IMR-90 (cell line): ENCODE measurements at regions not wholly inside any gene's neighbourhood (a gene's known extent, or its start where the extent isn't known, plus 50 kb on each side); places are given as distances from the start of the nearest gene placed in this dataset.

ENCODE experiments used
- ATAC-seq: fragments of 200-7000 bp; cut with Tn5 transposase; 2 replicates; pipeline ENCODE4 v1.9.1; 2020; ENCODE audit warnings: low read depth, mild to moderate bottlenecking, moderate library complexity
- BruUV-seq: library from RNA; stranded (reverse); fragments of 400-500 nt; replicated peaks from 2 replicates; lab custom pipeline; 2021; lab: Mats Ljungman, UMichigan
- CTCF ChIA-PET: fragments of 300-600 bp; formaldehyde crosslinking; extraction: SDS; loops from one replicate; lab custom pipeline; 2021; ENCODE audit warnings: antibody characterized with exemption; lab: Yijun Ruan, JAX
- POLR2A ChIA-PET: fragments of 300-600 bp; sonication (Branson Sonifier 250); formaldehyde crosslinking; loops from one replicate; lab custom pipeline; 2022; ENCODE audit warnings: antibody characterized with exemption; ENCODE audit not compliant: unreplicated experiment; lab: Charles Lee
- DNase-seq: peaks from one replicate; pipeline ENCODE4 v3.0.0; 2013
- H2AFZ ChIP-seq: replicated peaks from 2 replicates; pipeline ENCODE3; 2013; ENCODE audit warnings: low read length, mild to moderate bottlenecking; ENCODE audit not compliant: poor library complexity
- H2AK5ac ChIP-seq: 2 replicates; pipeline ENCODE4 v1.6.1; 2013; ENCODE audit warnings: low read depth, low read length, inconsistent platforms
- H2AK9ac ChIP-seq: replicated peaks from 2 replicates; pipeline ENCODE3; 2013; ENCODE audit warnings: mild to moderate bottlenecking, low read depth, low read length, moderate library complexity; ENCODE audit not compliant: poor library complexity
- H2BK120ac ChIP-seq: 2 replicates; pipeline ENCODE4 v1.6.1; 2013; ENCODE audit warnings: low read depth, low read length, inconsistent platforms
- H2BK15ac ChIP-seq: 3 replicates; pipeline ENCODE4 v1.6.1; 2013; ENCODE audit warnings: low read depth, low read length, inconsistent platforms
- H2BK20ac ChIP-seq: 2 replicates; pipeline ENCODE4 v1.6.1; 2013; ENCODE audit warnings: low read depth, mild to moderate bottlenecking, inconsistent platforms, low read length, moderate library complexity
- H2BK5ac ChIP-seq: 2 replicates; pipeline ENCODE4 v1.6.1; 2013; ENCODE audit warnings: mild to moderate bottlenecking, low read depth, low read length, inconsistent platforms; ENCODE audit not compliant: poor library complexity, severe bottlenecking
- H3K14ac ChIP-seq: replicated peaks from 2 replicates; pipeline ENCODE4 v1.6.1; 2013; ENCODE audit warnings: low read depth, low read length, inconsistent platforms
- H3K18ac ChIP-seq: 2 replicates; pipeline ENCODE4 v1.6.1; 2013; ENCODE audit warnings: low read depth, low read length, control low read depth
- H3K23ac ChIP-seq: 2 replicates; pipeline ENCODE4 v1.6.1; 2013; ENCODE audit warnings: low read depth, low read length, inconsistent platforms
- H3K27ac ChIP-seq: 2 replicates; pipeline ENCODE4 v1.5.1; 2013; ENCODE audit warnings: mild to moderate bottlenecking, control low read depth, low read length; ENCODE audit not compliant: insufficient read depth
- H3K27me3 ChIP-seq: 2 replicates; pipeline ENCODE4 v1.6.1; 2013; ENCODE audit warnings: low read length; ENCODE audit not compliant: control insufficient read depth, insufficient read depth
- H3K36me3 ChIP-seq: 2 replicates; pipeline ENCODE4 v1.6.1; 2013; ENCODE audit warnings: low read length, mixed read lengths; ENCODE audit not compliant: control insufficient read depth, insufficient read depth
- H3K4ac ChIP-seq: 2 replicates; pipeline ENCODE4 v1.6.1; 2013; ENCODE audit warnings: low read depth, low read length, inconsistent platforms
- H3K4me1 ChIP-seq: 2 replicates; pipeline ENCODE4 v1.6.1; 2013; ENCODE audit warnings: low read length, mixed read lengths; ENCODE audit not compliant: control insufficient read depth, insufficient read depth
- H3K4me2 ChIP-seq: 2 replicates; pipeline ENCODE4 v1.6.1; 2013; ENCODE audit warnings: low read depth, mild to moderate bottlenecking, control low read depth, low read length, moderate library complexity
- H3K4me3 ChIP-seq: 2 replicates; pipeline ENCODE4 v1.5.1; 2013; ENCODE audit warnings: low read depth, mild to moderate bottlenecking, control low read depth, low read length, moderate library complexity; ENCODE audit not compliant: insufficient read depth
- H3K56ac ChIP-seq: 2 replicates; pipeline ENCODE4 v1.6.1; 2013; ENCODE audit warnings: low read length, inconsistent platforms; ENCODE audit not compliant: insufficient read depth; ENCODE audit errors: extremely low read depth
- H3K79me1 ChIP-seq, 2 experiments: 2 replicates each; pipeline ENCODE4 v1.6.1; 2013; ENCODE audit warnings: low read length in 2 of 2, inconsistent platforms in 1 of 2, low read depth in 1 of 2
- H3K9ac ChIP-seq: 2 replicates; pipeline ENCODE4 v1.6.1; 2013; ENCODE audit warnings: low read depth, low read length, control low read depth
- H3K9me1 ChIP-seq: 2 replicates; pipeline ENCODE4 v1.6.1; 2013; ENCODE audit warnings: low read length, inconsistent platforms; ENCODE audit not compliant: insufficient read depth
- H3K9me3 ChIP-seq: 2 replicates; pipeline ENCODE4 v1.6.1; 2013; ENCODE audit warnings: low read length; ENCODE audit not compliant: control insufficient read depth, insufficient read depth
- H4K20me1 ChIP-seq: 2 replicates; pipeline ENCODE4 v1.6.1; 2013; ENCODE audit warnings: low read length, inconsistent platforms; ENCODE audit not compliant: insufficient read depth
- H4K5ac ChIP-seq: 2 replicates; pipeline ENCODE4 v1.6.1; 2013; ENCODE audit warnings: mild to moderate bottlenecking, low read depth, low read length, control low read depth
- H4K8ac ChIP-seq, 2 experiments: 2 replicates each; pipeline ENCODE4 v1.6.1; 2013; ENCODE audit warnings: low read depth in 2 of 2, low read length in 2 of 2, control low read depth in 1 of 2, inconsistent platforms in 1 of 2
- H4K91ac ChIP-seq: 2 replicates; pipeline ENCODE4 v1.6.1; 2013; ENCODE audit warnings: low read depth, low read length, inconsistent platforms; ENCODE audit not compliant: insufficient read depth
- BHLHE40 ChIP-seq: fragments of 150-350 bp; IDR thresholded peaks from 2 replicates; pipeline ENCODE4 v1.6.1; 2016; ENCODE audit warnings: mild to moderate bottlenecking, low read depth, low read length
- POLR2A ChIP-seq: IDR thresholded peaks from 2 replicates; pipeline ENCODE4 v1.6.1; 2012; ENCODE audit warnings: mild to moderate bottlenecking, low read depth, low read length
- WGBS, 2 experiments: methylation state at CpG; one replicate each; pipeline versions ENCODE4 v1.1.5 to v1.1.7; 2013; ENCODE audit warnings: missing lambda C conversion rate in 2 of 2; ENCODE audit not compliant: insufficient read length in 1 of 2; ENCODE audit errors: extremely low coverage in 2 of 2; 5-methylcytosine and 5-hydroxymethylcytosine counted together
- dilution Hi-C: fragments of 300-500 bp; cut with HindIII; formaldehyde crosslinking; loops from one replicate; pipeline ENCODE4 v1.14.3; 2018; ENCODE audit warnings: low sequenced_read_pairs; ENCODE audit not compliant: unreplicated experiment
- in situ Hi-C: fragments of 300-500 bp; cut with MboI; formaldehyde crosslinking; loops from 3 replicates; pipeline ENCODE4 v1.14.3; 2019; ENCODE audit warnings: low sequenced_read_pairs, inconsistent platforms, mixed read lengths
- intact Hi-C: fragments of 100-400 bp; cut with micrococcal nuclease; formaldehyde crosslinking; loops from 2 replicates; pipeline ENCODE4 v1.10.0; 2022

GRCh38 chr12:5172886-5173285, 129.2 kb downstream of the KCNA5 start:
- H2BK15ac ChIP-seq, result peak overlapping the region; percentile 85; the same call in 2 of the 3 replicates
- H3K23ac ChIP-seq, result 0 out of 2 replicates have a peak overlapping the region, but pooled peaks have one; percentile 40
- peak overlapping the region; percentile 72; the same call in 1 of the 2 replicates for H2BK120ac ChIP-seq
- no CpG with 5 or more reads among the region's 10 CpGs for WGBS, 2 experiments
- no peak overlapping the region; the same call in 1 of the 2 replicates for H4K5ac ChIP-seq
- H3K9me3 ChIP-seq, result no peaks in the 10 kb centered on the region
- peaks cover 16% of the 10 kb centered on the region for H3K9me1 ChIP-seq
- TF ChIP-seq POLR2A, result no peak
- TF ChIP-seq BHLHE40, result no peak
- in situ Hi-C loops, result no loop called here
- H2BK20ac ChIP-seq, result peak overlapping the region; percentile 67; the same call in 1 of the 2 replicates
- peak overlapping the region; percentile 74 for H2AFZ ChIP-seq
- H3K27ac ChIP-seq, result no peak overlapping the region
- no peak overlapping the region for H3K4me2 ChIP-seq
- H2AK5ac ChIP-seq, result peak overlapping the region; percentile 67; the same call in 1 of the 2 replicates
- CTCF ChIA-PET, result no interaction called here
- no peak overlapping the region for H2BK5ac ChIP-seq
- H2AK9ac ChIP-seq, result peak overlapping the region; percentile 23
- H3K4me1 ChIP-seq, result peaks cover 17% of the 10 kb centered on the region
- H4K8ac ChIP-seq, result peak overlapping the region; percentile 19 to 22; a peak in 2 of 4 replicates
- H3K79me1 ChIP-seq, result peaks cover 0 to 6% of the 10 kb centered on the region in 2 experiments; a peak in 1 of 4 replicates
- dilution Hi-C loops, result no loop called here
- H3K4ac ChIP-seq, result peak overlapping the region; percentile 58
- POLR2A ChIA-PET, result no interaction called here
- no peak overlapping the region for H3K9ac ChIP-seq
- H3K14ac ChIP-seq, result peak overlapping the region; percentile 77; the same call in 1 of the 2 replicates
- no TSS peak for BruUV-seq
- ATAC-seq (no peak), DNase-seq (no peak)
- no peaks in the 10 kb centered on the region for H4K20me1 ChIP-seq
- no peaks in the 10 kb centered on the region for H3K36me3 ChIP-seq
- peak overlapping the region; percentile 6; the same call in 1 of the 2 replicates for H3K18ac ChIP-seq
- peak overlapping the region; percentile 43; the same call in 1 of the 2 replicates for H4K91ac ChIP-seq
- H3K4me3 ChIP-seq, result no peak overlapping the region
- intact Hi-C loops, result loop anchor here (5.0 kb wide), 3 partner anchors 151 to 624 kb away; no protein-coding TSS in a partner anchor
- no peaks in the 10 kb centered on the region for H3K27me3 ChIP-seq
- no peak overlapping the region for H3K56ac ChIP-seq
